GM12892 (cell line): ENCODE measurements at regions not wholly inside any gene's neighbourhood (a gene's known extent, or its start where the extent isn't known, plus 50 kb on each side); places are given as distances from the start of the nearest gene placed in this dataset.

Experiments used
- POLR2A ChIP-seq: IDR thresholded peaks from 2 replicates; pipeline ENCODE4 v1.6.1; 2011; ENCODE audit warnings: low read depth, low read length, control low read depth
- POLR2AphosphoS5 ChIP-seq: IDR thresholded peaks from 2 replicates; pipeline ENCODE4 v1.6.1; 2011; ENCODE audit warnings: low read depth, low read length, control low read depth
- TAF1 ChIP-seq: IDR thresholded peaks from 2 replicates; pipeline ENCODE4 v1.6.1; 2011; ENCODE audit warnings: low read depth, mild to moderate bottlenecking, control low read depth, low read length, borderline replicate concordance

DNA sequence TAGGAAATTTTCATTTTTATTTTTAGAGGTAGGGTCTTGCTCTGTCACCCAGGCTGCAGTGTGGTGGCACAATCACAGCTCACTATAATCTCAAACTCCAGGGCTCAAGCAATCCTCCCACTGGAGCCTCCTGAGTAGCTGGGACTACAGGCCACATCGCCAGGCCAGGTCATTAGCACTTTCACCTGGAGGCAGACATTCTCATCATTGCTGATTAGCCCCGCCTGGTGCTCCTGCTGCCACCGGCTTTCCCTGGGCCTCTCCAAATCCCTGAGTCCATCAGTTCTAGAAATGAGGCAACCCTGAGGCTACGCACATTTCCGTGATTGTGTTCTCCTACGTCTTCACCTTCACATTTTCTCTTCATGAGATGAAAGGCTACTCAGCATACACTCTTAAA is 607.7 kb upstream of the NRSN1 start:
- TF ChIP-seq TAF1 (no peak), POLR2AphosphoS5 (no peak), POLR2A (no peak)
